COLO668 (cell line): ENCODE measurements at regions not wholly inside any gene's neighbourhood (a gene's known extent, or its start where the extent isn't known, plus 50 kb on each side); places are given as distances from the start of the nearest gene placed in this dataset.

Experiments used
- DNase-seq: peaks from one replicate; lab custom pipeline; 2025; ENCODE audit not compliant: unreplicated experiment; lab: John Stamatoyannopoulos, UW

DNA sequence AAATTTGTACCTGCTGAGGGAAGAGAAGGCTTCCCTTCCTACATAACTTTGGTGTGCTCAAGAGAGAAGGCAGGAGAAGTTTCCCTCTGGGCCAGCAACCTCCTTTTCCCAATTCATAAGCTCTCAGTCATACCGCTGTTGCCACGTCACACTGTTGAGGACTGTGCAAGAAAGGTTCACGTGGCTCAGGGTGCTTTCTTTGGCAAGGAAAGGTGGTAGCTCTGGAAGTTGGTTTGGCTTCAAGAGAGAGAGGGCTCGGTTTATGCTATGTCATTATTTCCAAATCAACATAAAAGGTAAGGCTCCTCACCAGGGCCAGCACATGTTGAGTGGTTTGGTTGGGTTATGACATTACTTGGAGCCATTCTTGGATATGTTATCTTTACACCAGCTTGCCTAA lies 77.3 kb downstream of the TNFSF18 start:
- DNase-seq, result no peak

DNA sequence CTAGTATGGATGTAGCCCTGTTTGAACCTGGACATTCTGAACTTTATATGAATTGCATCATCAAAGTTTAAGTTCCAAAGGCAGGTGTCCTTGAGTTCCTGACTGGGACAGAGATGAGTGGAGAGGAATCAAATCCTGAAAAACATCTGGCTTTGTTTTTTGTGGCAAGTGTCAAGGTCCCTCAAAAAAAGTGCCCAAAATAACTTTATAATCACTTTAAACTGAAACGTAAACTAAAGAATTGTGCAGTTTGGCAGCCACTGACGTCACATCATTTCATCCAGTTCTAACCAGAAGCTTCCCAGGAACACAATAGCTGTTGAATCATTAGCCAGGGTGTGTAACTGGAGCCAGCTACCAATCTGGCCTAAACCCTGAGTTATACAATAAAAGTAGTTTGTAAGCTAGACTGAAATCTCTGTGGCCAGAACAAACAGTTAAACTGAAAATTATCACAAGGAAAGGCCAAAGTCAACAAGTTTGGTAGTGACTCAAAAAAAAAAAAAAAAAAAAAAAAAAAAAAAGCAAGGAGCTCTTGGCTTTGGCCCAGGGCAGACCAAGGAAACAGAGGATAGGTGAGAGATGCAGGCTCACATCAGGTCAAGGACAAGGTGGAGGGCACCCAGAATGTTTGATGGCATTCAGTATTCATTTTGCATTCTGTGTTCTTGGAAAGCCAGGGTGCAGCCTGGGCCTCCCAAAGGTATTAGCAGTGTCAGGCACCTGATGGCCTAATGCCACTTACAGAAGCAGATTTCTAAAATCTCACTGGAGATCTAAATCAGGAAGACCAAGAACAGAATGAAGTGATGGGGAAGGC lies 74.3 kb downstream of the TNFSF18 start:
- DNase-seq, result peak; percentile 51

DNA sequence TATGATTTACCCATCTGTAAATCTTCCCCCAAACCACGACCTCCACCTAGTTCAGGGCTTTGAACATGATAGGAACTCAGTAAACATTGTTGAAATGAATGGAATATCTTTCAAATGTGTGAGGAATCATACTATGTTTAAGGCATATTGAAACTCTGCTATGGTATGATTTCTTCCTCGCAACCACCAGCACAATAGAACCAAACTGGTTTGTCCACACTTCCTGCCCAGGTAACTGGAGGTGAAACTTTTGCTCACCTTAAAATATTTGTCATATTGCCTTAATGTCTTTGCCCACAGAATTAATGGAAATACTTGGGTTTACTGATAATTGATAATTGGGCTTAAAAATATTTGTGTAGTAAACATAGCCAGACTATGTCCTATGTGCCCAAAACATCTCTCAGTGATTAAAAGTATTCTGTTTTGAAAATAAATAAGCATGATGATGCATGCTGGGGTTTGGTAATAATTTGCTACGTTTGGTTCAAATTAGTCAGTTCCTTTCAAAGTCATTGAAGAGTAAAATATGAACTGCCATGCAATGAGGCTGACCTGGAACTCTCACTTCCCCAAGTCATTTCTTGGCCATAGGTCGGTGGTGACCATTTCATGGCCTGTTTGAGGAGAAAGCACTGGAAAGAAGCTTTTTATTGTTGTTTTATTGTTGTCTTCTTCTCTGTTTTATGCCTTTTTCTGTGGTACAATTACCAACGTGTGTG lies 73.3 kb downstream of the TNFSF18 start:
- DNase-seq, result no peak

DNA sequence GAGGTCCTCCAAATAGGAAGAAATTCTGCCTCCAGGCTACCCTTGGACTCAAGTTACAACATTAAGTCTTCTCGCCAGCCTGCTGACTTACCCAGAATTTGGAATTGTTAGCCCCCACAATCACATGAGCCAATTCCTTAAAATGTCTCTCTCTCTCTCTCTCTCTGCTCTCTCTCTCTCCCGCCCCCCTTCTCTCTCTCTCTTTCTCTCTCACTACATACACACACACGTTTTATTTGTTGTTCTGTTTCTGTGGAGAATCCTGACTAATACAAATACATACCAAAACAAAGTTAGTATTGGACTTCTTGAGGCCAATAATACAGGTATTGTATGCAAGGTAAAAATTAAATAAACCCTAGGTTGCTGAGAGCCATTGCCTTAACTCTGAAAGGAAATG lies 72.1 kb downstream of the TNFSF18 start:
- no peak for DNase-seq

DNA sequence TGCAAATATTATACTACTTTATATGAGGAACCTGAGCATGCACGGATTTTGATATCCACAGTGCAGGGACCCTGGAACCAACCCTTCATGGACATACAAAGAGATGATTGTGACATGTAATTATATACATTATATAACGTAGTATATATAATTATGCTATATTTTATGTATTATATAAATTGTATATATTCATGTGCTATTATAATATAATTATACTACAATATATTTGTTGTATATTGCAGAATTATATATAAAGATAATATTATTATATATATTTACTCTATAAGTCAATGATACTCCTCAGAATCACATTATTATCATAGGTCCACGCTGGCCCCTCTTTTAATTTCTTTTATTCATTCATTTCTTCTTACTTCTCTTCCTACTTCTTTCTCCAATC lies 70.9 kb downstream of the TNFSF18 start:
- no peak for DNase-seq

DNA sequence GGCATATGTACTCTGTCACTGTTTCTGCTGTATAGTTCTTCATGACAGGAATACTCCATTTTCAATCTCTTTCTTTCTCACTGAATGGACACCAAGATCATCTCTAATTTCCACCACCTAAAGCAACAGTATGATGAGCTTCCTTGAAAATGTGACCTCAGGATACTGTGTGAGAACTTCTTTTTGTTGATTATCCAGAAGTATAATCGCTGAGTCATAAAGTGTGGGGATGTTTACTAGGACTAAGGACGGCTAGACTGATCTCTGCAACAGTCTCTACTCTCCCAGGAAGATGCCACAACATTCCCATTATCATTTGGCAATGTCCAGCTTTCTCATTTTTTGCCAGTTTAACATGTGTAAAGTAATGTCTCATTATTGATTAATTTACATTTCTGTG lies 70.3 kb downstream of the TNFSF18 start:
- DNase-seq, result no peak

DNA sequence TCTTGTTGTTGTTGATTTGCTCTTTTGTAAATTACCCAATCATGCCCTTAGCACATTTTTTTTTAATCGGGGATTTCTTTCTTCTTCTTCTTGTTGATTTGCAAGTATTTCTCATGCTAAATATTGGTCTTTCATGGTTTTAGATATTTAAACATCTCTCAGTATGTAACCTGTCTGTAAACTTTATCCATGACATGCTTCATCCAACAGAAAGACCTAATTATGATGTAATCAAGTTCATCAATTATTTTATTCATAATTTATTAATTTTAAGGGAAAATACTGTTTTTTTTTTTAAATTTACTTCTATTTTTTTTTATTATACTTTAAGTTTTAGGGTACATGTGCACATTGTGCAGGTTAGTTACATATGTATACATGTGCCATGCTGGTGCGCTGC lies 69.8 kb downstream of the TNFSF18 start:
- no peak for DNase-seq
